ENCODE measurements at regions not wholly inside any gene's neighbourhood (a gene's known extent, or its start where the extent isn't known, plus 50 kb on each side); places are given as distances from the start of the nearest gene placed in this dataset.

DNA sequence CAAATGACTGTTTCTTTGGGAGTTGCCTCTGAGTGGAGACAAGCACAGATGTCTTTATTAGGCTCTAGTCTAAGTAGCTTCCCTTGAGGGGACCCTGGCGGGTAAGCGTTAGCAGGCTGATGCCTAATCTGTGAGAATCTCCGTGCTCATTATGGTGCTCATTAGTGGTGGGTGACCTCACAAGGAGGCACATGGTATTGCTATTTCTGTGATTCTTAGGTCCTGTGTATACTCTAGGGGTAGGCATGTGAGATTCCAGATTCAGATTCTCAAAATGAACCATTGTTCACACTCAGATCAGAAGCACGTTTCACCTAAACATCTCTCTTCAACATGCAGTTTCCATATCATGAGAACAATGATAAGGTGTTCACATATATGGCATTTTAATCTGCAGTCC, 809.7 kb downstream of the NR2F2 start:
- TF ChIP-seq CBX3 (IDR thresholded peaks at IDR 0.05; ENCODE audit: borderline replicate concordance in 1 of 2, low read length in 2 of 2) = no peak
- no peak for TF ChIP-seq ATF2 (CRISPR knock-in tag; IDR thresholded peaks at IDR 0.05)
- TF ChIP-seq NR3C1 (CRISPR knock-in tag; IDR thresholded peaks at IDR 0.05) = no peak
- no peak for TF ChIP-seq EGR1 (conservative IDR thresholded peaks at IDR 0.05)
- TF ChIP-seq EP300 (IDR thresholded peaks at IDR 0.05; ENCODE audit: low read length) = no peak
- no peak for TF ChIP-seq CREB3 (tag; conservative IDR thresholded peaks at IDR 0.05; ENCODE audit: low read depth)
- TF ChIP-seq CEBPB (tag; IDR thresholded peaks at IDR 0.05) = no peak
- no peak for TF ChIP-seq FOXK2 (conservative IDR thresholded peaks at IDR 0.05 in 1 of 2, IDR thresholded peaks at IDR 0.05 in 1 of 2; ENCODE audit: low read depth in 2 of 2)
- no peak for TF ChIP-seq EZH2 (IDR thresholded peaks at IDR 0.05; ENCODE audit: borderline replicate concordance, low read depth, low read length)
- no peak for TF ChIP-seq GABPA (tag; conservative IDR thresholded peaks at IDR 0.05; ENCODE audit: low read depth)
- TF ChIP-seq ZBTB7A (IDR thresholded peaks at IDR 0.05; ENCODE audit: borderline replicate concordance, control insufficient read depth, low read depth, low read length) = no peak
- no peak for TF ChIP-seq ZNF79 (CRISPR knock-in tag; IDR thresholded peaks at IDR 0.05; ENCODE audit: low read depth)
- TF ChIP-seq RHOXF2B (CRISPR knock-in tag; conservative IDR thresholded peaks at IDR 0.05) = no peak

All from K562 (cell line).